GM18907 (cell line): ENCODE measurements at regions not wholly inside any gene's neighbourhood (a gene's known extent, or its start where the extent isn't known, plus 50 kb on each side); places are given as distances from the start of the nearest gene placed in this dataset.

ENCODE experiments used
- ATAC-seq: cut with Tn5 transposase; IDR thresholded peaks from one replicate; pipeline ENCODE4 v1.9.1; 2021; ENCODE audit warnings: mild to moderate bottlenecking, moderate library complexity; ENCODE audit not compliant: unreplicated experiment

DNA sequence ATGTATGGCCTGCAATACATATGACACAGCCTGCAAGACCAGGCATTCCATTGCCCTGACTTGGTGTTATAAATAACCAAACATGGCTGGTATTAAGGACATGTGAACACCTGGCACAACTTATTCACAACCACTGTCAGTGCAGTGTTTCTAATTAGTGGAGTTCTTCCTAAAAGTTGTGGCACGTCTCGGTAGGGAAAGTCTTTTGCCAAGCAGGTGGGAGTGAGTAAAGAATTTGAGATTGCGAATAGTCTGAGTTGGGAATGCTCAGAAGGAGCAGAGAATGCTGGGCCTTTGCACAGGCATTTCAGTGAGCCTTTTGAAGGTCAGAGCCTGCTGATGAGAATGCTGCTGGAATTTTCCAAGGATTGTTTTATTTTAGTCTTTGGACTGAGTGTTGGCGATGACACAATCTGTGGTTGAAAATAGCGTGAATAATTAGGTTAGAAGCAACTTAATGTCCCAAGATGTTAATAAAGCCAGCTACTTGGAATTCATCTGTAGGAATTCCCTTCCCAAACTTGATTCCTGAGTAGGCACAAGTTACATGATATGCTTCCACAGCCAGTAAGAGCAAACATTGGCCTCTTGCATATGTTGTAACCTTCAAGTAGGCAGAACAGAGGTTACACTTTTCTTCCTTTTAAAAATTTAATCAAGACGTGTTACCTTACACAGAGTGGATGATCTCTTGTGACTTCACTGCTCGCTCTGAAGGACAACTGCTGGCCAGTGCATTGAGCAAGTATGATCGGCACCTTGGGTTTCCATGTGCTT lies 83.6 kb upstream of the PGRMC2 start:
- no peak for ATAC-seq

DNA sequence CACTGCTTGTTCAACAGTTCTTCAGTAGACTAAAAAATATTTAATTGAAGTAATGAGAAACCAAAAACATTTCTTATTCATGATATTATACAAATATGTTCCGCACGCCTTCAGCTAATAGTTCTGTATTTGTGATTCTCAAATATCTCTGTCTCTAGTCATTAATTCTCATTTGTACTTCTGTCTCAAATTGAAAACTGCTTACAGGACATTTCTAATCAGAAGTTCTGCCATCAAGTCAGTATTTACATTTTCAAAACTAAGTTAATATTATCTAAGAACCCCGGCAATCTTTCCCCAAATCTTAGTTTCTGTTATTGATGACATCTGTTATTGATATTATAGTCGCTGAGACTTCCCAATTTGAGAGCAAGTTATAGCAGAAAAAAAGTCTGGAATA lies 78.6 kb upstream of the PGRMC2 start:
- ATAC-seq = no peak

GRCh38 chr4:128364565-128364964 lies 77.0 kb upstream of the PGRMC2 start:
- no peak for ATAC-seq

DNA sequence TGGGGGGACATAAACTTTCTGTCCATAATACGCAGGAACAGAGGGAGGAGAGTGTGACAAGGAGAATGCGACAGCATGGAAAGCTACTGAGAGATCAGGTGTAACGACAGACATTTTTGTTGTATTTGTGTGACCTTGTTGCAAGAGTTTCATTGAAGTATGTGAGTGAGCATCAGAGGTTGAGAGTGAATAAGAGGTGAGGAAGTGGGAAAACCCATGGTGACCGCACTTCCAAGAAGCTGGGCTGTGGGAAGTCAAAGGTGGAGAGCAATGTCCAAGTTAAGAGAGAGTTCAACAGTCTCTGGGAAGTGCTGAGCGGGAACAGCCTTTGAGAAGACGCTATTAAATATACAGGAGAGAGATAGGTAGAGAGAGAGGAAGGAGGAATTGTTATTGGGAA lies 76.4 kb upstream of the PGRMC2 start:
- ATAC-seq = no peak

GRCh38 chr4:128362760-128363159 lies 75.1 kb upstream of the PGRMC2 start:
- no peak for ATAC-seq

GRCh38 chr4:128359422-128359821 lies 71.8 kb upstream of the PGRMC2 start:
- ATAC-seq = no peak

GRCh38 chr4:128358913-128359279 lies 71.3 kb upstream of the PGRMC2 start:
- ATAC-seq = no peak

GRCh38 chr4:128358231-128358912 lies 70.8 kb upstream of the PGRMC2 start:
- no peak for ATAC-seq

DNA sequence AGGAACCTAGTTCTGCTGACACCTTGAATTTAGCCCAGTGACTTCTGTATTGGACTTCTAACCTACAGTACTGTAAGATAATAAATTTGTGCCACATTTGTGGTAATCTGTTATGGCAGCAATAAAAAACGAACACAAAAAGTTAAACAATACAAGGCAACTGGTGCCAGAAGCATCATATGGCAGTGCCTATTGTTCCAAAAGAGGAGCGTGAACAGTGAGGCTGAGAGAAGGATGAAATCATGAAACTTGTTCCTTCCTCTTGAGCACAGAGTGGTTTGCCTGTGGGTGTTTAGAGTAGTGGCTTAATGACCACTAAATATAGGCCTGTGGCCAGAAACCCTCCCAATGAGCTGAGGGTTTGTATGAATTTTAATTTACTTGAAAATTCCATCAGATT lies 69.7 kb upstream of the PGRMC2 start:
- no peak for ATAC-seq

GRCh38 chr4:128355305-128355704 lies 67.7 kb upstream of the PGRMC2 start:
- peak; percentile 93 for ATAC-seq

GRCh38 chr4:128354205-128354821 lies 66.7 kb upstream of the PGRMC2 start:
- ATAC-seq = no peak

DNA sequence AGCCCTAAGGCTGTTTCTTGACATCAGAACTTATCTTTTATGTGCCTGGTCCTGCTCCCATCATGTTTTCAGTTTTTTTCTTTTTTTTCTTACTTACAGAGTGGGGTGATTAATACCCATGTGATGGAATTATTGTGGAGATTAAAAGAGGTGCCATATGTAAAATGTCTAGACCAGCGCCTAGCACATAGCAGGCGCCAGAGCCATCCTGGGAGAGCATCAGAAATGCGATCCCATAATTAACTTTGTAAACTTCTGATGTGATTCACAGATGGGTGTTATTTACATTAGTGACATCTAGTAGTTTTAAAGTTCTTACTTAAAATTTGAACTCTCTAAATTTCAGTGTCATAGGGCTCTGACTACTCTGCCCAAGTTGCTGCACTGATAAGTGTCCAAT lies 66.2 kb upstream of the PGRMC2 start:
- no peak for ATAC-seq

GRCh38 chr4:128351502-128351901 lies 63.9 kb upstream of the PGRMC2 start:
- ATAC-seq = no peak

GRCh38 chr4:128350449-128351045 lies 62.9 kb upstream of the PGRMC2 start:
- no peak for ATAC-seq

DNA sequence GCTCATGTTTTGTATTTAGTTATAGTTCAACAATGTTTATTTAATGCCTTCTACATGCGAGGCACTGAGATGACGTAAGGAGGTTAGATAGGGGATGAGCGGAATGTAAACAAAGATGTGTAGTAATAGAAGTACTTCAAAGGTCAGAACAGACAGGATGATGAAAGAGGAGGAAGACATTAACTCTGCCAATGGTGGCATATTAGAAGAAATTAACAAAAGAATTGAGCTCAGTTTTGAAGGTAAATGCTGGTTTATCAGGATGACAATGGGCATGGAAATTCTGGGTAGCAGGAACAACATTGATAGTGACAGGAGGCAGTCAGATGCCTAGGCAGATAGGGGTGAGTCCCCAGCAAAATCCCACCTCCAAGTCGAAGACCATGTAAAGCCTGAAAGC lies 62.3 kb upstream of the PGRMC2 start:
- no peak for ATAC-seq

- no peak for ATAC-seq
Observed at GRCh38 chr4:128347930-128348660, 60.5 kb upstream of the PGRMC2 start.

DNA sequence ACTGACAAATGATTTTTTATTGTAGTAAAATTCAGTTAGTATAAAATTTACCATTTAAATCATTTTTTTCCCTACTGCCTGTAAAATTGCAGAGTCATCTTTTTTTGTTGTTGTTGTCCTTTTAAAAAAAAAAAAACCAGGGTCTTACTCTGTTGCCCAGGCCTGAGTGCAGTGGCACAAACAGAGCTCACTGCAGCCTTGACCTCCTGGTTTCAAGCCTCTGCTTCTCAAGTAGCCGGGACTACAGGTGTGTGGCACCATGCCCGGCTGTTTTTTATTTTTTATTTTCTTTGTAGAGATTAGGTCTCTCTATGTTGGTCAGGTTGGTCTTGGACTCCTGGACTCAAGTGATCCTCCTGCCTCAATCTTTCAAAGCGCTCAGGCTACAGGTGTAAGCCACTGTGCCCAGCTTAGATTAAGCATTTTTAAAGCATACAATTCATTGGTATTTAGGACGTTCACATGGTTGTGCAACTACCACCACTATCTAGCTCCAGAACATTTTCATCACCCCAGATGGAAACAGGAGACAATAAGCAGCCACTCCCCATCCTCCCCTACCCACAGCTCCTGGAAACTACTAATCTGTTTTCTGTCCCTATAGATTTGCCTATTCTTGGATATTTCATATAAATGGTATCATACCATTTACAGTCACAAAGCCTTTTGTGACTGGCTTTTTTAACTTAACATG lies 59.7 kb upstream of the PGRMC2 start:
- ATAC-seq = no peak

DNA sequence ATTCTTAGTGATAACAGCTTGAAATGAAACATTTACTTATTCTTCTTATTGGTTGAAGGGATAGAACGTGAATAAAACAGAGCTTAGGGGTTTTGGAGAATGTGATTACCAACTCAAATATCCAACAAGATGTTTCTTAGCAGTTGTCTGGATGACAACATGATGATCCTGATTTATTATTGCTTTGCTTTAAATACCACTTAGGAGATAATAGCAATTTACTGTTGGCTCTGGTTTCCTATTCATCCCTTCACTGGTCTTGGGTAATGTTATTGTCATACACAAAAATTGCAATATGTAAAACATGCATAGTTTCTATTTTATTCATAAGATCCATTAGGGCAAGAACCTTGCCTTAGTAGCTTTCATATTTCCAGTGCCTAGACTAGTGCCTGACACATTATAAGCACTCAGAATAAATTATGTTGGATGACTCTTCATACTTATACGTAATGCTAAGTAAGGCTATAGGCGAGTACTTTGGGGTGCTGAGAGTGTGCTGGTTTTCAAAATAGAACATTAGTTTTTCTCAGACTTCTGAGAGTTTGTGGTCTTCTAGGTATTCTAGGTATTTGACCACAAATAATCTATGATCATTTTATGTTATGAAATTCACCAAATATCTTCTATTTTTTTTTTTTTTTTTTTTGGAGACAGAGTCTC lies 58.6 kb upstream of the PGRMC2 start:
- ATAC-seq = no peak

DNA sequence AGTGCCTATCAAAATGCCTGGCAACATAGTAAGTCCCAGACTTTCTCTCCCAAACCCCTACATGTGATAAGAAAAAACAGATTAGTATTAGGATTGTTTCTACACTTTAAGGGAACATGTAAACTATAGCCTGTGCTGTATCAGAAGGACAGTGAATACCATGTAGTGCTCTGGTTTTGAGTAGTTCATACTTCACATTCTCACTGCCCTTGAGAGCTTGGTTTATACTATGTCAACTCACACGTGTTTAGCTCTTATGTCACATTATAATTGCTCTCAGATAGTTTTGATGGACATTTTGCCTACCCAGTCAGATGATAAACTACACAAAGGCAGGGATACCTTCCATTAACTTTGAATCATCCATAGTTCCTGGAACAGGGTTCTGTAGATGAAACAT lies 58.0 kb upstream of the PGRMC2 start:
- no peak for ATAC-seq

DNA sequence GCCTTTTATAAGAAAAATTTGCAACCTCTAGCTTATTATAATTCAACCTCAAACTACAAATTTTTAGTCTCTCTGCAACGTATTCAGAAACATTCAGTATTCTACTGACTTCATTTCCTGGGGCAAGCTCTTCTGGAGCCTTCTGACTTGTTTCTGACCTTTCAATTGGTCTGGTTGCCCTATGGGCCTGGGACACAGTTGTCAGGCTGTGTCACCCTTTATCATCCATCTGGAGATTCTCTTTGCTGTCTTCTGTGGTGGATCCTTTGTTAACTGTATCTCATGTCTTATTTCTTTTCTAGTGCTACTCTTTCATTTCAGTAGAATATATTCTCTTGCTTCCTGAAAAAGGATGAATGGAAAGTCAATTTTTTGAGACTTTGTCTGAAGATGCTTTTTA lies 55.1 kb upstream of the PGRMC2 start:
- no peak for ATAC-seq
